PC-9 (cell line): ENCODE measurements at regions not wholly inside any gene's neighbourhood (a gene's known extent, or its start where the extent isn't known, plus 50 kb on each side); places are given as distances from the start of the nearest gene placed in this dataset.

Experiments used
- CTCF ChIP-seq: fragments of 200-600 bp; sonication (generic); conservative IDR thresholded peaks from 2 replicates; pipeline ENCODE4 v1.6.1; 2017; ENCODE audit warnings: mixed run types, antibody characterized with exemption, mild to moderate bottlenecking, moderate library complexity
- EZH2 ChIP-seq: fragments of 200-600 bp; sonication (generic); IDR thresholded peaks from 2 replicates; pipeline ENCODE4 v1.8.0; 2017; ENCODE audit warnings: antibody characterized with exemption, low read depth

DNA sequence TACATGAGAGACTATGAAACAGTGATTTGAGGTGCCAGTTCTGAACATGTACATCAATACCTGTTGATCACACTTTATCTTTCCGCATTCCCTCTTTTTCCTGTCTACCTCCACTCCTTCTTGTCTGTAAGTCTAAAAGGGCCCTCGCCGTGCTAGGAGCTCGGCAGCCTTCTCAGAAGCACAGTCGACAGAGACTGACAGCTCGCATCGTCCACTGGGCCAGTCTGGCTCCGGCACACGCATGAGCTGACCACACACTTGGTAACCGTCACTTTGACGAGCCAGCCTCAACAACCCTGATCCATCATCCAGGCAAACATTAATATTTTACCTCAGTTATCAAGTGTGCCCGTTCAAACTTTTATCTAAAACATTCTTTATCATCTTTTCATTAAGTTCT lies 265.3 kb downstream of the TFAP2A start:
- TF ChIP-seq CTCF (no peak), EZH2 (no peak)
